SIG-M5 (cell line): ENCODE measurements at regions not wholly inside any gene's neighbourhood (a gene's known extent, or its start where the extent isn't known, plus 50 kb on each side); places are given as distances from the start of the nearest gene placed in this dataset.

Experiments used
- DNase-seq: peaks from one replicate; lab custom pipeline; 2025; lab: John Stamatoyannopoulos, UW

DNA sequence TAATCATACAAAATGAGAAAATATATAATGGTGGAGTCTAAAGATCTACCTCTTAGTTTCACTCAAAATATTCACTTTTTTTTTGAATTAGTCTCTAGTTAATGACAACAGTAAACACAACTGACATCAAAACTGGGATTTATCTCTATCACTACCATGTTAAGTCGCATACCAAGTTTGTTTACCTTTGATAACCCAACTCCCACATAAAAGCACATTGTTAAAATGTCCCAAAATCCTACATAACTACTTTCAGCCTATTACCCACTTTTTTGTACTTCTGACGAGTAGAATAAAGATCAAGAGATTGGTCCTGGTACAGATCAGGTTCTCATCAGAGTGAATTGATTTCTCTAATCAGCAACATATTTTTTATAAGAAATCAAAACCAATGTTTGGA is 518.5 kb downstream of the EPHA3 start:
- DNase-seq, result no peak

DNA sequence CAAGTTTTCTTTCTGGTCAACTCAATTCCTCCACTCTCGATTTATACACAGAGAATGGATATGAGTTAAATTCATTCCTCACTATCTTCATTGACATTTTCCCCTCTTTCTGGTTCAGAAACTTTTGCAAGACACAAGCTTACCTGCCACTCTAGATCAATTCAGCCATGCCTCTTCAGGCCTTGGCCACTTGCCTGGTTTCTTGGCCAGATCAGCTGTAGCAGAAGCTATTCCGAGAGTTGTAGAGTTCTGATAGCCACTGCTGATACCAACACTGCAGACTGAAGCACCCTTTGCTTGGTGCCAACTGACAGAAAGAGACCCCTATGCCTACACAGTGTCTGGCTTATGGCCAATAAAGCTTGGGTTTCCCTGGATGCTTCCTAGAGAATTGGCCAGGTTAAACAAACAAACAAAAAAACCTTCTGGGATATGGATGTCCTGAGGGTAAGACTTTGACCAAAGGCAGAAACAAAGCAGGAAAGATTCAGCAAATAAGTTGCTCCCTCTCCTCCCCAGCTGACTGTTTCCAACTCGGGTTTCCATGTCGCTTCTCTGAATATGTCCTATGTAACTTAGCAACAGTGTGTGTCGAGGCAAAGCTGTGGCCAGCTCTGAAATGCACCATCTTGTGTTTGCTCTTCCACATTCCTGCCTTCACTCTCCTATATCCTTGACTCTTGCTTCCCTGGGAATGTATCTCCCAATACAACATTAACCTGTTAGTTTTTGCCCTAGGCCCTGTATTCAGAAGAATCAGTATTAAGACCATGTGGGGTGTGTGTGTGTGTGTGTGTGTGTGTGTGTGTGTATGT is 521.6 kb downstream of the EPHA3 start:
- DNase-seq, result no peak

DNA sequence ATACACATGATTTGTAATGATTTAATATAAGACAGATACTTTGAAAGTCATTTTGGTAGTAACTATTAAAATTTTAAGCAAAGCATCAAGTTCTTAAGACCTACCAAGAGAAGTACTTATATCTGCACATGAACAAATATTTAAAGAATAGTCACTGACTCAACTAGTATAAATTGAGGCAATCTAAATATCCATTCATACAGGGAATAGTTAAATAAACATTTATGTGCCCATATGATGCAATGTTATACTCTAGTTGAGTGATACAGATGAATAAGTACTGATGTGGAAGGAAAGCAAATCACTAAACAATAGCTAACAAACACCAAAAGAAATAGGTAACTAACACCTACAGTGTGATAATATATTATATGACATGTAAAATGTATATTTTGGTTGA is 527.7 kb downstream of the EPHA3 start:
- no peak for DNase-seq

DNA sequence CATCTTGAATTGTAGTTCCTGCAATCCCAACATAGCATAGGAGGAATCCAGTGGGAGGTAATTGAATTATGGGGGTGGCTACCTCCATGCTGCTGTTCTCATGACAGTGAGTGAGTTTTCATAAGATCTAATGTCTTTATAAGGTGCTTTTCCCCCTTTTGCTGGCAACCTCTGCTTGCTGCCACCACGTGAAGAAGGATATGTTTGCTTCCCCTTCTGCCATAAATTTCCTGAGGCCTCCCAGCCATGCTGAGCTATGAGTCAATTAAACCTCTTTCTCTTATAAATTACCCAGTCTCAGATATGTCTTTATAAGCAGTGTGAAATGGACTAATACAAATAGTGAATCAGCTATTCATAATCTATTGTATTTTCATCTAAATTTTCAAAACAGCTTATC is 537.3 kb downstream of the EPHA3 start:
- DNase-seq, result no peak

DNA sequence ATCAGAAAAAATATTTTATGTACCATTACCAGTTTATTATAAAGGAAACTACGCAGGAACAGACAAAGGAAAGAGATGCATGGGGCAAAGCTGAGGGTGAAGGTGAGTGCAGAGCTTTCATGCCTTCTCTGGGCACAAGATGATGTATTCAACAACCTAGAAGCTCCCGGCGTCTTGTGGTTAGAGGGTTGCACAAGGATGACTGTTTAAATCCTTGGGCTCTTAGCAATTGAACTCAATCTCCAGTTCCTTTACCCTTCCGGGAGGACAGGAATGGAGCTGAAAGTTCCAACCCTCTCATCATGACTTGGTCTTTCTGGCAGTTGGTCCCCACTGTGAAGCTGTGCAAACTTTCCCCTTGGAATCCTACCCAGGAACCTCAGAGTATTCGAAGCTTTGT is 542.0 kb downstream of the EPHA3 start:
- DNase-seq, result no peak

DNA sequence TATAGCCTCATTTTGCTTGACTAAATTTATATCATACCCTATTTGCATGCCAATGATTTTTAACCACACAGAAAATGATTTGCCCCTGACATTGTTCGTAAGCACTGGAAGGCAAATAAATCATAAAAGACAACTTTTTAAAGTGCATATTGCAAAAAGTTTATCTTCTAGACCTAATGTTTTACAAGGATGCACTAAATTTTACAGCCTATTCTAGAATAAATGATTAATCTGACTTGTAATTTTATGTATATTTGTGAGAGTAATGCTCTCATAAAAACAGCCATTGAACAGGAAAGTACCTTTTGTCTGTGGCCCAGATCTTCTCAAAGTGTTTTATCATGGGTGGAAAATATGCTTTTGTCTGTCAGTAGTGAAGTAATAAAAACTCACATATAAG is 546.6 kb downstream of the EPHA3 start:
- DNase-seq, result no peak

DNA sequence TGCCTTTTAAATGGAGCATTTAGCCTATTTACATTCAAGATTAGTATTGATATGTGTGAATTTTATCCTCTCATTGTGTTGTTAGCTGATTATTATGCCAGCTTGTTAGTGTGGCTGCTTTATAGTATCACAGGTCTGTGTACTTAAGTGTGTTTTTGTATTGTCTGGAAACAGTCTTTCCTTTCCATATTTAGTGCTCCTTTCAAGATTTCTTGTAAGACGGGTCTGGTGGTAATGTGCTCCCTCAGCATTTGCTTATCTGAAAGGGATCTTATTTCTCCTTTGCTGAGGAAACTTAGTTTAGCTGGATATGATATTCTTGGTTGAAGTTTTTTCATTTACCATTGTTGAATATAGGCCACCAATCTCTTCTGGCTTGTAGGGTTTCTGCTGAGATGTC is 549.0 kb downstream of the EPHA3 start:
- DNase-seq, result no peak

DNA sequence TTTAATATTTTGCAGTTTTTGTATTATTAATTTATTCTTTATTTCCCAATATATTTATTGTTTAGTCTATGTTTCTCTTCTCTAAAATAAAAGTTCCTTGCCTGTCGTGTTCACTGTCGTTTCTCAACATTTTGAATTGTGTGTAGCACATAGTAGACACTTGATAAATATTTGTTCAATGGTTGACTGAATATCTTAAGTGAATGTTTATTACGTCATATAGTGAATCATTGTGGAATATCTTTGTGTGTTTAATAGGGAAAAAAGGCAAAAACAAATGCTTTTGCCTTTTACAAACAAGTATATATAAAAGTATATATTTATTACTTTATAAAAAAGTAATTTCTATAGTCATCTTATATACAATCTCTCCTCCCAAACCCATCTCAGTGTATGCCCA is 572.3 kb downstream of the EPHA3 start:
- no peak for DNase-seq

DNA sequence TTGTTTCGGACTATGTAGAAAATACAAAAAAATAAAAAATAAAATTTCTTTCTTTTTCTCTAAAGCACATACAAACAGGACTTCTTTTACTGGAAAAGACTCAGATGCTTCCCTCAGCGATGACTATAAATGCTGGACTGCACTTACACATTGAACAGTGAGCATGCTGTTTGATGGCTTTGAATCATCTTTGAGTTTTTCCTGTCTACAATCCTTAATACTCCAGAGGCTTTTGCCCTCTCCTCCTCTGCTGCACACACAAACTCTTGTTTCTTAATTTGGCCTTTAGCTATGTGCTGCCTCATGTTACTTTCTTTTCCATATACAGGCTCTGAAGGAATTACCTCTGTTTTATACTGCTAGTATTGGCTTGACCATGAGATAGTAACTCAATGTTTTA is 575.1 kb downstream of the EPHA3 start:
- DNase-seq, result no peak

DNA sequence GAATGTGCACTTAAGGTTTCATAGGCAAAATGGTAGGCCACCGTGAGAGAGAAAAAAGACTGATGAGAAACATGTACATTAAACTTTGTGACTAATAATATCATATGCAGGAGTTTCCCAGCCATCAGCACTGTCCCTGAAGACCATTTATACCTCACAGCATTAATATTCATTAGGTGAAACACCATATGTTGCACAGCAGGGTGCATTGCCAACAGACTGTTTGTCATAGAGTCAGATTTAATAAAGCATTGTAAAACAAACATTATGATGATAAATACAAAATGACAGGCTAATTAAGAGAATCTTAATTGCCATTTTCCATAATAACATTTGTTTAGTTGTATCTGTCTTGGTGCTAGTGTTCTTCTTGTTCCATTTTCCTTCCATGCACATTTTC is 578.3 kb downstream of the EPHA3 start:
- DNase-seq, result no peak

DNA sequence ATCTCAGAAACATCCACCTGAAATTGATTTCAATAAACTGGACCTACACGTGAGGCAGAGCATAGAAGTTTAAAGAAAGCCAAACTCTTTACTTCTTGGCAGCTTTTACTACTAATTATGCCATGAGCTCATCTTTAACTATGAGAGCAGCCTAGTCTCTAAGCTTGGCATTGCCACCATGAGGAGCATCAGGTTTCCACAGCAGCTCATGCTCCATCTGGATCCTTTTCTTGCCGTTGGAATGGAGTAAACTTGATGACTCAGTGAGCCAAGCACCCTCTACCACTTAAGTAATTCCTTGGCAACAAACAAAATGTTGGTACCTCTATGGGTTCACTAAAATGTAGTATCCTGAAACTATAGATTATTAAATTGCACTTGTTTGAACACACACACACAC is 583.2 kb downstream of the EPHA3 start:
- no peak for DNase-seq

DNA sequence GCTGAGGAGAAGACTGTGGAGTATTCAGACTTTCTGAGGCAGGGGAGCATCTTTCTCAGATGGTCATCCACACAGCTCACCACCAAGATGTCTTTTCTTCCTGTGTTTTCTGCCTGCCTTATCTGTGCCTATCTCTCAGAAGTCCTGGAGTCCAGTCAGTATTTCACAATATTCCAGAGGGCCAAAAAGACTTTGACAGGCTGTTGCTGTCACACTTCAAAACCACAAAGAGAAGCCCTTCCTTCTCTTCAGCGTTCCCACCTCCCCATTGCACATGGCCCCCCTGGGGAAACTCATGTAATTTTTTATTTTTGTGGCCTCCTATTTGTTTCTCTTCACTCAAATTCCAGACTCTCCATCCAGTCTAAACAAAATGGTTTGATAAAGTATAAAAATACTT is 585.2 kb downstream of the EPHA3 start:
- no peak for DNase-seq

DNA sequence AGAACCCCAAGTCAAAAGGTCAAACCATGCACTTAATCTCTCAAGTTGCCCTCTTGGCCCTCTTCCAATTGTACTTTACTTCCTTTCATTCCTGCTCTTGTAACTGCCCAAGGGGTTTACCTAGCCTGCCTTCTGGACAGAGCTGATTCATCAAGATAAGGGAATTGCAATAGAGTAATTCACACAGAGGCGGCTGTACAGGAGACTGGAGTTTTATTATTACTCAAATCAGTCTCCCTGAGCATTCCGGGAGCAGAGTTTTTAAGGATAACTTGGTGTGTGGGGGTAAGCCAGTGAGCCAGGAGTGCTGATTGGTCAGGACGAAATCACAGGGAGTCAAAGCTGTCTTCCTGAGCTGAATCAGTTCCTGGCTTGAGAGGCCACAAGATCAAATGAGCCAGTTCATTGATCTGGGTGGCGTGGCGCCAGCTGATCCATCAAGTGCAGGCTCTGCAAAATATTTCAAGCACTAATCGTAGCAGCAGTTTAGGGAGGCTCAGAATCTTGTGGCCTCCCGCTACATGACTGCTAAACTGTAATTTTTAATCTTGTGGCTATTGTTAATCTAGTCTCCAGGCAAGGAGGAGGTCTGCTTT is 590.0 kb downstream of the EPHA3 start:
- no peak for DNase-seq

DNA sequence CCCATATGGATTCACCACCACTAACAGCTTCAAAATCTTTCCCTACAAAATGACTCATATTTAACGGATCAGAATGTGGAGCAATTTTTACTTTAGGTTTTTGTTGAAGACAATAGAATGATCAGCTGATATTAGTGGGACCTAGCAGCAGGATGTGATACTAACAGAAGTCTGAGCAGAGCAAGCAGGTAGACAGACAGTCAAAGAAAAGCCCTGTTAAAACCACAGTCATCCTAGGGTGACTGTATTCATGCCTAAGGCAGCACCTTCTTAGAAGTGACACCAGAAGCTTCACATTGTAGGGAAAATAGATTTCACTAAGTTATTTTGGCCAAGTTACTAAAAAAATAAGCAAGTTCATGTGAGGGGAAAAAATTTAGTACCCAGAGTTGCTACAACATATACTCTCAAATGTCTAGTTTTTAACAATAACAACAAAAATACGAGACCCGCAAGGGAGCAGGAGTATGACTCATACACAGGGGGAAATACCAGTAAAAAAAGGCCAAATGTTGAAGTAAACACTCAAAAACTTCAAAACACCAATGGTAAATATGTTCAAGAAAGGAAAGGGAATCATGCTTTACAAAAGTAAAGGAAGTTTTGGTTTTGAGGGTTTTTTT is 590.9 kb downstream of the EPHA3 start:
- no peak for DNase-seq

DNA sequence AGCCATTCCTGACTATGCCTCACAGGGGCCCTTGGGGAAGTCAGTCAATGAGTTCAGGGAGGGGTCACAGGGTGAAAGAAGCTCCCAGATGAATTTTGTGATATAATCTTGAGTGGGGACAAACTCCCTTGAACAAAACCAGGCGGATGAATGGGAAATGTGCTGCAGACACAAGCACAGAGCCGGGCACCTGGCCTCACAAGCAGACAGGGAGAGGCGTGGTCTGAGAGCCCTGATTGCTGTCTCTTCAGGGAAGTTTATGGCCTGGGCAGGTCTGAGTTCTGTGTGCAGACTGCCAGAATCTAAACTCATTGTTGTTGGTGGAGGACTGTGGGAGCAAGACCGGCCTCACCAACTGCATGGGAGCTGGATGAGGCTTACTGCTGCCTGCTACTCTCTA is 591.8 kb downstream of the EPHA3 start:
- no peak for DNase-seq

DNA sequence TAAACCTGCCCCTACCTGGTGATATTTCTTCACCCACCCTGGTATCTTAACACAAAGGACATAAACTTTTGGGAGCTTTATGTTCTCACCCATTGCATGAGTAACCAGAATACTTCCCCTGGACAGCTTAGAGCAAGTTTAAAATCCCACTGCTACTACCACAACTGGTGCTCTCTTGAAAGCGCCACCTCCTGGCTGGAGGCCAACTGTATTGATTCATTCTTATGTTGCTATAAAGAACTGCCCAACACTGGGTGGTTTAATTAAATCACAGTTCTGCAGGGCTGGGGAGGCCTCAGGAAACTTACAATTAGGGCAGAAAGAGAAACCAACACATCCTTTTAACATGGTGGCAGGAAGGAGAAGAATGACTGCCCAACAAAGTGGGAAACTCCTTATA is 592.4 kb downstream of the EPHA3 start:
- DNase-seq, result no peak

DNA sequence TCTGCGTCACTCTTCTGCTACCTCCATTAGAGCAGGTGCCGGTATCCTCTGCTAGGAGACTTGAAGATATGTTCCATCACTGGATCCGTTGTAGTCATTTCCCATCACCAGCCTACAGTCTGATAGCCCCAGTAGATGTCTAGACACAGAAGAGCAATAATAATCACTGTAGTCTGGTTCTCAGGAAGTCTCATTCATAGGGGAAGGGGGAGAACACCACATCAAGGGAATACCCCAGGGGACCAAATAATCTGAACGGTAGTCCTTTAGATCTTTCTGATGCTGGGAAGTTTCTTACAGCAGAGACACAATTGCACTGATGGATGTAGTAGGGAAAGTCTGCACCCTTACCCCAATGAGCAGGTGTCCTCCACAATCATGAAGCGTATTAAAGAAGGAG is 595.0 kb downstream of the EPHA3 start:
- no peak for DNase-seq

DNA sequence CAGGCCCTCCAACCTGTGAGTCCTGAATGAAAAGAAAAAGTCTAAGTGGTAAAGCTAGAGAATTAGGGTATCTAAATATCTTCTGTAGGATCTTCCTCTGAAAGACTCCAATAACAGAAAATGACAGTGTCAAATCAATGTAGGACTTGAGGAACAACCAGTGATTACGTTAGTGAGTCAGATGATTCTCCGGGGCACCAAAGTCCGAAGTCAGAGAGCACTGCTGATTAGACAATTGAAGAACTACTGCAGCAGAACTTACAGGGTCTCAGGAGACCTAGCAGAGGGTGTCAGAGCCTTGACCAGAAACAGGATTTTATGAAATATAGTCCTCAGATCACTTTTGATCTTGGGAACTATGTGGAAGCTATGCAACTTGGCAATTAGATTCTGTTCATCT is 605.8 kb downstream of the EPHA3 start:
- DNase-seq, result no peak

DNA sequence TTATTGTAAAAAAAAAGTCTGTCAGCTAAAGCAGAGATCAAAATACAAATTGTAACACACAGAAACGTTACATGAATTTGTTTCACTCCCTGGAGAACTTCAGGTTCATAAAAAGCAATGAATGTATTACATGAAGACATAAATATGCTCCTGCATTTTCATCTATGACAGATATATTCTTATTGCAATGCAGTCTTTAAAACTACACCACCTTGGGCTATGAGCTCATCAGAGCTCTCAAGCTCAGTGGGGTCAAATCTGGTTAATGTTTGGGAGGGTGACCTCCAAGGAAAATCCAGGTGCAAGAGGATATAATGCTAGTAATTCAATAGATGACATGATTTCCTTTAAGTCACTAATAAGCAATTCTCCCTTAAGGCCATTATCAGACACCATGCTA is 606.8 kb downstream of the EPHA3 start:
- DNase-seq, result no peak

DNA sequence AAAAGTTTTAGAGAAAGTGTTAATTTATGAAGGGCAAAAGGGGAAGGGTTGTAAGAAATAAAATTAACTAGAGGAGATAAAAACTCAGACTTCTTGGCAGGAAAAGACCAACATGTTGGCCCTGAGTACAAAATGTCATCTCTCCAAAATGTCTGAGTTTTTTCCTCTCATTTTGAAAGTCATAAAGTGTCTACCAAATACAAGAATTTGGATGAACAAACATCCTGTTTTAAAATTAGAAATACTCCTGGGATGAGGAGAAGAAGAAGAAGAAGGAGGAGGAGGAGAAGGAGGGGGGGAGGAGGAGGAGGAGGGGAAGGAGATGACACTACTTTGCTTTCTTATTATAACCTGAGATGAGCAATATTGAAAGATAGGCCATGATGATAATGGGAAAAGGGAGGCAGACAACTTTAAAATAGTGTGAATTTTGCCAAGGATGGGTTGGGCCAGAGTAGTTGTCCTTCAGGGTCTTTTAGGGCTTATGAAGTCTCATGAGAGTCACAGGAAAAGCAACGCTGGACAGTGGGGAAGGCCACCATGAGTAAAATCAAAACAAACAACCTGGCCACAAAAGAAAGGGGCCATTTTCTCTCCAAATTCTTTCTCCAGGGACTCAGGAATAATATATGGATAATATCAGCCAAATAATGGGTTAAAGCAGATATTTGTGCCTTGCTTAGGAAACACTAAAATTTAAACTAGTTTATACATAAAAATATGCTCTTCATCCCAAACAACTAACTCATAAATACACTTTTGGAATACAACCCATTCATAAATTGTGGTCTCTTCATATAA is 632.9 kb downstream of the EPHA3 start:
- no peak for DNase-seq

DNA sequence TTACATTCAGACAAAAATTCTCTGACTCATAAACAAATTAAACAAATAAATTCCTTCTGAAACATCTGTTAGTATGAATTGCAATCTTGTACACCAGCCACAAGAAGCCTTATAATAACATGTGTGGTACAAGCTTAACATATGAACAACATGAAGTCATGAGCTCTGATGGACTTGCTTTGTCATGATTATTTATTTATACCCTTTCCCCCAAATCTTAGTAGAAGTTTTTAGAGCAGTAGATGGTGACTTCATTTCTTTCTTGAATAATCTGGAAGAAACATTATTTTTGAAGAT is 633.4 kb downstream of the EPHA3 start:
- no peak for DNase-seq

DNA sequence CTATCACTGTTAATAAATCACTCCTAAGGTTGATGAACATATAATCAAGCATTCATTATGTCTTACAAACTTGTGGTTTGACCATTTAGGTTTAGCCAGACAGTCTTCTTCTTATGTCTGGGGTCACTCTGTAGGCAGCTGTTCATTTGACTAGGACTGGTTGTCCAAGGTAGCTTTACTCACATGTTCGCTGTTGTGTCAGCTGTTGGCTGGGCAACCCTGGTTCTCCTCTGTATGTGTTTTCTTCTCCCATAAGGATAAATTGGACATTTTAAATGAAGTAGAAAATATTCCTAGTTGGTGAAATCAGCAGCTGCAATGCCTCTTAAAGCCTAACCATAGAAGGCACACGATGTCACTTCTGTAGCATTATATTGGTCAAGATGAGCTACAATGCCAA is 635.1 kb downstream of the EPHA3 start:
- no peak for DNase-seq
